NCI-H1417 (cell line): ENCODE measurements at regions not wholly inside any gene's neighbourhood (a gene's known extent, or its start where the extent isn't known, plus 50 kb on each side); places are given as distances from the start of the nearest gene placed in this dataset.
A peak's percentile ranks its signal among the peaks of the same experiment; 100 is the strongest.

Source experiments
- DNase-seq, 3 experiments: peaks; one replicate each; lab custom pipeline; 2025; lab: John Stamatoyannopoulos, UW

DNA sequence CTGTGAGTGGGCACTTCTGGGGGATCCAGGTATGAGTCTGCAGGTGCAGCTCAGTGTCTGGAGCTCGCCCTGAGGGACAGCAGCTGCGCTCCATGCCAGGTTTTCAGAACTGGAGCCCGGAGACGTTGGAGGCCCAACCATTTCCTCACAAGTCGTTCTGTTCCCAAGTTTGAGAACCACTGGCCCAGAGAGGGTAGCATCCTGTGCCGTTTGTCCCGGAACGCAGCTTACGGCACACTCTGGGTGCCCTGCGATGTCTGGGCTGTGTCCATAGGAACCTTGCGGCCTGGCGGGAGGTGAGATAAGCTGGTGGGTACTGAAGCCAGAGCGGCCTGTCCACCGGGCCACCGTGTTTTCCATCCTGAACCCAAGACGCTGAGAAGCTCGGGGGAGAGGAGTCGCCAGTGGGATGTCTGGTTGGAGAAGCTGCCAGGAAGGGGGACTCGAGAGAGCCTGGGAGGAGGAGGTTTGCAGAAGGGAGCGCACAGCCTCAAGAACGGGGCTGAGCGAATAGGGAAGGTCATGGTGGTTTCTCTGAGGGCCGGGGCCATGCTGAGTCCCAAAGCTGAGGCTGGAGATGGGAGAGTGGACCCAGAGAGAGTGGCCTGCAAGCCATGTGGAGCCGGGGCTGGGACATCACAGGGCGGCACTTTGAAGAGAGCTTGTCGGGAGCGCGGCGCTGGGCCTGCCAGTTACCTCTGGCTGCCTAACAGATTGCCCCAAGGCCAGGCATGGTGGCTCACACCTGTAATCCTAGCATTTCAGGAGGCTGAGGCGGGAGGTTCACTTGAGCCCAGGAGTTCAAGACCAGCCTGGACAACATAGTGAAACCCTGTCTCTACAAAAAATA lies 211.0 kb upstream of the GSE1 start:
- no peak for DNase-seq

DNA sequence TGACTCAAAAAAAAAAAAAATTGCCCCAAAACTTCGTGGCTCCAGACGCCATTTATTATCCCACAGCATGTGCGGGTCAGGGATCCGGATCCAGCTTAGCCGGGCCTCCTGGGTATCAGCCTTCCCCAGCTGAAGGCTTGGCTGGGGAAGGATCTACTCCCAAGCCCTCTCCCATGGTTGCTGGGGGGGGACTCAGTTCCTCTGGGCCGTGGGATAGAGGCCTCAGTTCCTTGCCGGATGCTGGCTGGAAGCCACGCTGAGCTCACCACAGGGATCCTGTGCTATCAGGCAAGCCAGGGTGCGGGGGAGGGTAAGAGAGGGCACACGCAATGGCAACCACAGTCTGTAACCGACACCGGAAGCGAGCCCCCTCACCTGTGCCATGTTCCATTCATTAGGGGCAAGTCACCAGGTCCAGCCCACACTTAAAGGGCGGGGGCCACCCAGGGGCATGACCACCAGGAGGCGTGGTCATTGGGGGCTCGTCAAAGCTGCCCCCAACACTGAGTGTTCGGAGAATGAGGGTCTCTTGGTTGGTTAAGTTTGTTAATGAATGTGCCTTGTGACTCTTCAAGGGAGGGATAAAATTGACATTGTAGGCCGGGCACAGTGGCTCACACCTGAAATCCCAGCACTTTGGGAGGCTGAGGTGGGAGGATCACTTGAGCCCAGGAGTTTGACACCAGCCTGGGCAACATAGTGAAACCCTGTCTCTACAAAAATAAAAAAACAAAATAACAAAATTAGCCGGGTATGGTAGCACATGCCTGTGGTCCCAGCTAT lies 210.0 kb upstream of the GSE1 start:
- peak in 2 of 3 experiments; percentile 23 to 47 for DNase-seq

DNA sequence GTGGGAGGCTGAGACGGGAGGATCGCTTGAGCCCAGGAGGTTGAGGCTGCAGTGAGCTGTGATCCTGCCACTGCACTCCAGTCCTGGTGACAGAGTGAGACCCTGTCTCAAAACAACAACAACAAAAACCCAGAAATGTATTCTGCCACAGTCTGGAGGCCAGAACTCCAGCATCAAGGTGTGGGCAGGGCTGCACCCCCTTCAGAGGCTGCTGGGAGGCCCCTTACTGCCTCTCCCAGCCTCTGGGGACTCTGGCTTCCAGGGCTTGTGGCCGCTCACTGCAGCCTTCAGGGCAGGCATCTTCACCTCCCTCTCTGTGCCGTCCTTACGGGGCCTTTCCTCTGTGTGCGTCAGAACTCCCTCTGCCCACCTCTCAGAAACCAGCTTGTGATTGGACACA lies 209.4 kb upstream of the GSE1 start:
- no peak for DNase-seq

DNA sequence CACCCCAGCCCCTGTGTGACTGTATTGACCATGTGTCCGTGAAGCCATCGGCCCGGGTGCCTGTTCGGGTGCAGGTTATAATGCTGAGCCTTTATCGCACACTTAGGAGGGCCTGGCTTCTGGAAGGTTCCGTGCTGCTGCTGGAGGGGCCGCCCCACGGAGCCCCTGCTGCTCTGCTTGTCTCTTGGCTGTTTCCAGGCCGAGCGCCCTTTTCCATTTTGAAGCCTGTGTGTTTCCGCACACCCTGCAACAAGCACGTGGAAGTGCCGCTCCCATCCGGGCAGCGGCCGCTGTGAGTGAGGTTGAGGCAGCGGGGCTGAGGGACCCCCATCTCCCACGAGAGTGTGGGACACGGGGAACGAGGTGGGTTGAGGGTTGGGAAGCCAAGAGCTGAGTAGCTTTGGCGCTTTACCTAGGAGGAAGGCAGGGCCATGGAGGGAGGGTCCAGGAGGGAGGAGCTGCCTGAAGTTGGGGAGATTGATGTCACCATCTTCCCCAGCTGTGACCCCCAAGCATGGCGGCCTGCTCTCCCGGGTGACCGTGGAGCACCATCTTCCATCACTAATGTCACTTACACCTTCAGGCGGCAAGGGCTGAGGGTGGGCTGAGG lies 200.1 kb upstream of the GSE1 start:
- no peak for DNase-seq

DNA sequence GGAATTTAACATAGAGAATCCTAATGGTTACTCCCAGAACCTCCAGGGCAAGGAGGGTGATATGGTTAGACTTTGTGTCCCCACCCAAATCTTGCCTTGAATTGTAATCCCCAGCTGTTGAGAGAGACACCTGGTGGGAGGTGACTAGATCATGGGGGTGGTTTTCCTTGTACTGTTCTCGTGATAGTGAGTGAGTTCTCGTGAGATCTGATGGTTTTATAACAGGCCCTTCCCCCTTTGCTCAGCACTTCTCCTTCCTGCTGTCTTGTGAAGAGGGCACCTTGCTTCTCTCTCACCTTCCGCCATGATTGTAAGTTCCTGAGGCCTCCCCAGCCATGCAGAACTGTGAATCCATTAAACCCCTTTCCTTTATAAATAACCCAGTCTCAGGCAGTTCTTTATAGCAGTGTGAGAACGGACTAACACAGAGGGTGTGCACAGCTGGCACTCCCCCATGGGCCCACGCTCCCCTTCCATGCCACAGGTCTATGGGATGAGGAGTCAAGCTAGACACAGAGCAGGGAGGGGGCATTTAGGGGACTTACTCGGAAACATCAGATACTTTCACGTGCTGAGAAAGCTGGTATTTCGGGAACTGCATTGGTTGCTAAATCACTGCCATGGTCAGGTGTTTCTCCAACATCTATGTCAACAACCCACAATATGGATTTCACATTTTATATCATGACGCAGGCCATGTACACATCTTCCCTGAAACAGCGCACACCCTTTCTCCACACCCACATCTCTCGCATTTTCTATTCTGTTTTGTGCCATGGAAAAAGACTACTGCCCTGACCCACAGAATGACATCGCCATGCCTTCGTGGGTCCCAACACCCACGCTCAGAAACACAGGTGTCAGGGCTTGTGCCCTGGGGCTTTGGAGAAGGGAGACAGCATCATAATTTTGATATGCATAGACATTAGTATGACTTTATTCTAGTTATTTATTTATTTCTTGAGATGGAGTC lies 199.1 kb upstream of the GSE1 start:
- DNase-seq: no peak

DNA sequence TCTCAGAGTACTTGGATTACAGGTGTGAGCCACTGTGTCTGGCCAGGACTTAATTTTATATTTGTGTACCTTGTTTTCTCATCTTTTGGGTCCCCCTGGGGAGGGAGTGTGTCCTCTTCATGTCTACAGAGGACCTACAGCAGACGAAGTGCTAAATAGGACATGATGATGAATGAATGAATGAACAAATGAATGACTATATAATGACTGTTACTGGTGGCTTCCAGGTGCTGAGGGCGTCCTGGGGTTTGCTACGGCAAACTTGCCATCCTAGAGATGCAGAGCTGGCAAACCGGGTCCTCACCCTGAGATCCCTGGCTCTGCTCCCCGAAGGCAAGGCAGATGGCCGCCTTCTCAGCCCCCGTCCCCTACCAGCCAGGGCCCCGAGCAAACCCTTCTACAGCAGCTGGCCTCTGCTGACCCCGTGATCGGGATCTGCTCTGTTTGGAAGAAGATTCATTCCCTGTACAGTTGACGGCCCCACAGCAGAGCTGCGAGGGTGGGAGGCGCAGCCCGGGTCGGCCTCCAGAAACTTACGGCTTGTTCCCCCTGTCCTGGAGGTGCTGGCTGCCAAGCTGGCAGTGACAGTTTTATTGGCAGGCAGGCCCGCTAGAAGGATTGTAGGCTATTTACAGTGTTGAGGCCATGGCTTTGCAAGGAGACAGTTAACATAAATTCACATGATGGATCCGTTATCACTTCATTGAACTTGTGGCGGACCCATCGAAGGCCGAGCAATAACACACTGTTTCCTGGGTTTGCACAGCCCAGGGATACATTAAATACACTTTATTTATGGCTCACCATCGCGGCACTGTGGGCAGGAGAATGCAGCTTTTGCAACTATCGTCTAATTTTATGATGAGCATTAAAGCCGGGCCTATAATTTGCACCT lies 197.7 kb upstream of the GSE1 start:
- DNase-seq: peak in 2 of 3 experiments; percentile 50 to 71

DNA sequence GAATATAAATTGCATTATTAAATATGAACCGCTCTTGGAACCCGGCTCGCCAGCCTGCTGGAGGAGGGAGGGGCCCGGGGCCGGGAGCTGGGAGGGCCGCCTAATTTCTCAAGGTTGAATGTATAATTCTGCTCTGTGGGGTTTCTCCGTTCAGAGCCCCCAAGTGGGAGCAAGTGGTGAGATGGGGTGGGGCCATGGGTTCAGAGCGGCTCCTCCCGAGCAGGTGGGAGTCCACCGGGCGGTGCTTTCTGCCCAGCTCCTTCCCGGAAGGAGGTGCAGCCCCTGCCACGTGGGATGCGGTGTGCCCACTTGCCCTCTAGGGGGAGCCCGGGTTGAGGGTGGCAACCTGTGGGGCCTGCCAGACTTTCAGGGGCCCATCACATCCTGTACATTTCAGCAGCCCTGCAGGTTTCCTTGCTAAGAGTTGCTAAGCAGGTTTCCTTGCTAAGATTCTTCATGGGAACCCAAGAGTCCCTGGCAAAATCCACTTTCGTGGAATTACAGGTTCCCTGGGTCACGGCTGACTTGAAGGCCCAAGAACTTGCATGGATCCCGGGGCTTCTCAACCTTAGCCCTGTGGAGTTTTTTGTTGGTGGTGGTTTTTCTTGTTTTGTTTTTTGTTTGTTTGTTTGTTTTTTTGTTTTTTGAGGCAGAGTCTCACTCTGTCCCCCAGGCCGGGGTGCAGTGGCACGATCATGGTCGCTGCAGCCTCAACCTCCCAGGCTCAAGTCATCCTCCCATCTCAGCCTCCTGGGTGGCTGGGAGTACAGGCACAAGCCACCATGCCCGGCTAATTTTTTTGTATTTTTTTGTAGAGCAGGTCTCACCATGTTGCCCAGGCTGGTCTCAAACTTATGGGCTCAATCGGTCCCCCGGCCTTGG lies 196.7 kb upstream of the GSE1 start:
- peak; percentile 35 to 85 (median 75) for DNase-seq

DNA sequence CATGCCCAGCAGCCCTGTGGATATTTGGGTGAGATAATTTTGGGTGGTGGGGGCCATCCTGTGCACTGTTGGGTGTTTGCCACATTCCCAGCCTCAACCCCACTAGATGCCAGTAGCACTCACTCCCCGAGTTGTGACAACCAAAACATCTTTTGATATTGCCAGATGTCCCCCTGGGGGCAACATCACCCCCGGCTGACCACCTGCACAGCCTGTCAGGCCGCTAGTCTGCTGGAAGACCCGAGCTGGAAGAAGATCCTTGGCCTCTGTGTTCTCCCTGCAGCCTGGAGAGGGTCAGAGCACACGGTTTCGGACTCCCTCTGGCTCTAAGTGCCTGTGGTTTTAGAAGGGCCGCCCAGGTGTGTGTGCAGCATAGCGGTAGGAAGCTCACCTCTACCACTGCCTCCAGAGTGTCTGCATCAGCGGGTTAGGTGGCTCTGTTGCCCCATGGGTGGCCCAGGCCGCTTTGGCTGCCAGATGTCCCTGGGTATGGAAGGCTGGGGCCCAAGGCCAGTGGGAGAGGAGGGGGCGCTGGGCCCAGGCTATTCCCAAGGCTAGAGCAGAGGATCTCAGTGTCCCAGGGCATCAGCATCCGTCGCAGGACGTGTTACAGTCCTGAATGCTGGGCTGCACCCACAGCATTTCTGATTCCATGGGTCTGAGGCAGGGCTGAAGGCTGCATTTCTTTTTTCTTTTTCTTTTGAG lies 195.8 kb upstream of the GSE1 start:
- DNase-seq: peak in 2 of 3 experiments; percentile 21 to 31

DNA sequence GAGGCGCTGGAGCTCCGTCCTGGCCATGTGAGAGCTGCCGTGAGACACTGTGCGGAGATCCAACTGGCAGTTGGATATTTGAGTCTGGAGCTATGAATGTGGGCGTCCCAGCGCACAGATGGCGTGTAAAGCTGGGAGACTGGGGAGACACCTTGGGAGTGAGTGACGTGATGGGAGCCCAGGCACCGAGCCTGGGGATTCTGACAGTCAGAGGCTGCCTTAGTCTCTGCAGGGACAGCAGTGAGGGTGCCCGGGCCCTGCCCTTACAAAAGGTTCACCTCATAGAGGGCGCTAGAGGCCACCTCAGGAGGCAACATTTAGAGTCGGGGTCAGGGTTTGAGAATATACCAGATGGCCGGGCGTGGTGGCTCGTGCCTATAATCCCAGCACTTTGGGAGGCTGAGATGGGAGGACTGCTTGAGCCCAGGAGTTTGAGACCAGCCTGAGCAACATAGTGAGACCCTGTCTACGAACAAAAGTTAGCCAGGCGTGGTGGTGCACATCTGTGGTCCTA lies 194.1 kb upstream of the GSE1 start:
- no peak for DNase-seq

DNA sequence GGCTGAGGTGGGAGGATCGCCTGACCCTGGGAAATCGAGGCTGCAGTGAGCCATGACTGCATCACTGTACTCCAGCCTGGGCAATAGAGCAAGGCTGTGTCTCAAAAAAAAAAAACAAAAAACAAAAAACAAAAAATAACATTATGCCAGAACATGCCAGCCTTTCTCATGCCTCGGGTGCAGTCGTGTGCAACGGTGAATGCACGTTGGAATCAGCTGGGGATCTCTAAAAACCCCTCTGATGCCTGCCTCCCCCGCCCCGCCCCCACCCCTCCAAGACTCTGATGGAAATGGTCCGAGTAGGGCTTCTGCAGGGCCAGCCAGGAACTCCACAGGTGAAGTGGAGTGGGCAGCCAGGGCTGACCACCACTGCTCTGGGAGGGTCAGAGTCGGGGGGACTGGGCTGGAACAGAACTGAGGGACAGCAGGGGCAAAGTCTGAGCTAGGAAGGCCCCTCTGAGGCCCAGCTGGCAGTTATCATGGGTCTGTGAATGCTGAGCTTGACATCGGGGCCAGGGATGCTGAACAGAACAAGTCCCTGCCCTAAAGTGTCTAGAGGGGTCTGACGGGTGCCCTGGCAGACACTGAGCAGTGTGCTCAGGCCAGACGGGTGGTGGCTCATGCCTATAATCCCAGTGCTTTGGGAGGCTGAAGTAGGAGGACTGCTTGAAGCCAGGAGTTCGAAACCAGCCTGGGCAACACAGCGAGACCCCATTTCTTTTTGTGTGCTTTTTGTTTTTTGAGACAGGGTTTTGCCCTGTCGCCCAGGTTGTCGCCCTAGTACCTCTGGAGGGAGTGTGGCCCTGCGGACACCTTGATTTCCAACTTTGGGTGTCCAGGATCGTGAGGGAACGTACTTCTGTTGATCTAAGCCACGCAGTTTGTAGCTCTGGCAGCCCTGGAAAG lies 193.4 kb upstream of the GSE1 start:
- no peak for DNase-seq

DNA sequence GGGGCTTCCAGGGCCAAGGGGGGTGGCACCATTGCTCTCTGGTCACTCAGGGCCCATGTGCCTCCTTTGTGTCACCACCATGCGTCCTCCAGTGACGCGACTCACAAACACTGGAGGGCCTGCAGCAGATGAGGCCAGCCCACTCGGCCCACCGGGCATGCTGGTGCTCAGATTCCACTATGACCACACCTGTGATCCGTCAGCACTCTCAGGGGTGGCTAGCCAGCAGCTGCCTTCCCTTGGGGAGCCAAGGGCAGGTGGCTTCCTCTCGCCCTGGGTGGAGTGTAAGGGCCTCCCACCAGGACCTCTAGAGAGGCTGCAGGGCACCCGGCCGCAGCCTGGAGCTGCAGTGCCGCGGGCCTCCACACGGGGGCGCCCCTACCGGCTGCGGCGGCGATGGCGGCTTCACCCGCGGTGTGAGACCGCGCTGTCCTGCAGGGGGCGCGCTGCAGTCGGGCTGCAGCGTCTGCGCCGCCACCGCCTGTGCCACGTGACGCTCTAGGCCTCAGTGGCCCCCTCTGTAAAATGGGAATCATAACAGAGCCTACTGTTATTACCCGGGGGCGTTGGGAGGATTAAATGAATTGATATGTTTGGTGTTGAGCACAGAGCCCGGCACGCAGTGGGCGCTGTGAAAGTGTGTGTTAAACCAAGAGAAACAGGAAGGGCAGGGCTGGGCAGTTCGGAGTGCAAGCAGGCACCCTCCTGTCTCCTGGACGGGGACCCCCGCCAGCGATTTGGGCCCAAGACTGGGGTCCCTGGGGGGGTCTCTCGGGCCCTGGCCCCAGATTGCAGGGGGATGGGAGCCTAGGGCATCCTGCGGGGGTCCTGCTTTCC lies 192.4 kb upstream of the GSE1 start:
- peak in 1 of 3 experiments; percentile 32 for DNase-seq

DNA sequence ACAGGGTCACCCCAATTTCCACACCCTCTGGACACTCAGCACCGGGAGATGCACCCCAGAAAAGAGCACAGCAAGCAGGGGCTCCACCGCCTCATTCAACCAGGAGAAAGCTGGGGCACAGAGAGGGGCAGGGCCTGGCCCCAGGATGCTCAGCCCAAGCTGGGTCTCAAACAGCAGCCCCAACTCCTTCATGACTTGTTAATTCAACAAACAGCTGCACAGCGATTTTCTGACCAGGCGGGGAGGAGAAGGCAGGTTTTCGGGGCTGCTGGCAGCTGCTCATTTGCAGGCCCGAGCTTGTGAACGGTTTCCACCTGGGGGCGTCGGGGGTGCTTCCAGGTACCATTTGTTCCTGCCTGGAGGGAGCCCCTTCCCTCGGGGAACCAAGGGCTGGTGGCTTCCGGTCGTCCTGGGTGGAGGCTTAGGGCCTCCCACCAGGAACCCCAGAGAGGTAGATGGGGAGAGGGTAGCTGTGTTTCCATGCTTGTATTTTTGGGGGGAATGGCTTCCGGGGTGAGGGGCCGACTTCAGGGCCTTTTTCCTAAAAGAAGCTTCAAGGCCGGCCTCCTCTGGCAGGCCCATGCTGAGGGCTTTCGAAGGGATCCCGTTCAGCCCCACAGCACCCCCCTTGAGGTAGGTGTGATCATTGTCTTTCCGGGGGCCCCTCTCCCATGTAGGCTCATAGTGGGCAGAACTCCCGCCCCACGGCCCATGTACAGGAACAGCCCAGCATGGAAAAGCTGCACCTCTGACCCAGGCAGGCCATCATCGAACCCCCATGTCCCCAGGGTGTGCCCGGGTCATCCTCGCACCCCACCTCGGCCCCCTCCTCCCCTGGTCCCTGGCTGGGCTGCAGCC lies 191.6 kb upstream of the GSE1 start:
- peak in 1 of 3 experiments; percentile 17 for DNase-seq

DNA sequence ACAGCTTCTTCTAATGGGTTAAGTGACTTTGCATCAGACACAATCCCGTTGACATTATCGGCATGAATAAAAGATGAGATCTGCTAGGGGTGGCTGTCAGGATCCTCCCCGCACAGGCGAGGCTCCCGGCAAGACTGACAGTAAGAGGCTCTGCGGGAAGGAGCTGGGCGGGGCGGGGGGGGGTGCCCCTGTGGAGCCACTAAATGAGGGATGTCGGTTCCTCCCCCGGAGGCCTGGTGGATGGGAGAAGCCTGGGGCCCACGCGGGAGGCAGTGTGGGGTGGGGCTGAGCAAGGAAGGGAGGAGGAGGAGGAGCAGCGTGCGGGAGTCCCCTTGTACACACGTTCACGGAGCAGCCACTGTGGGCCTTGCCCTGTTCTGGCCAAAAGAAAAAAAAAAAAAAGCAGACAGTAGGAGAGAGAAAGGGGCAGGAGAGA lies 190.9 kb upstream of the GSE1 start:
- peak; percentile 59 to 85 (median 79) for DNase-seq

DNA sequence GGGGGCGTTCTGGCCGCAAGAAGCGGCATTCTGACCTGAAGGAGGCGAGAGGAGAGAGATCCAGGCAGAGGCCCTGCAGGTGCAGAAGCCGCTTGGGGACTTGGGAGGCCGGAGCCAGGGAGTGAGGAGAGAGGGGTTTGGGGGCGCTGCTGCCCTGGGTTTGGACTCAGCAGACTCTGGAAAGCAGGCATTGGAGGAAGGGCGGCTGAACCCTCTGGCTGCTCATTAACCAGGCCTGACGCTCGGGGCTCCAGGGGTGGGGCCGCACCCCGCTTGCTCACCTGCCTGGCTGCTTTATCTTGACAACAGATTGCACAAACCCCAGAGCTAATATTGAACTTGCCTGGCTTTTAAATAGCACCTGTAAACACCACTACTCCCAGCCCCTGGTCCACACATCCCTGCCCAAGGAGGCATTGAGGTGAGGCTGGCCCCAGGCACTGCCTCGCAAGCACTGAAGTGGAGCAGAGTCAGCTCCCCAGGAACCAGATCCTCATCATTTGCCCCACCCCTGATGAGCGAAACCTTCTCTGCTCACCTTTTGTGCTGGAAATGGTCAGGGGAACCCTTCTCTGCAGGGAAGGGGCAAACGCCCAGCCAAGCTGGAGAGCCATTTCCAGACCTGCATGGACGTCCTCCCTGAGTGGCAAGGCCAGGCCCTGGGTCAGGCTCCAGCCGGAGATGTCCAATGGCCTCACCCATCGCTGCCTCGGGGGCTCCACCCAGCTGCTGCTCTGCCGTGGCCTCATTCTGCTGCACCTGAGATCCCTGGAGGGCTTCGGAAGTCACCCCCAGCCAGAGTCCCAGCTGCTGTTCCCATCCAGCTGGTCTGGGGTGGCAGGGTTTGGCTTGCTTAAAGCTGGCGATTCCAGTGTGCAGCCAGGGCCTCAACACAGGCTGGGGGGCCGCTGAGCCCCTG lies 190.2 kb upstream of the GSE1 start:
- DNase-seq: peak; percentile 45 to 89 (median 79)
